HG03571 (cell line): ENCODE measurements at regions not wholly inside any gene's neighbourhood (a gene's known extent, or its start where the extent isn't known, plus 50 kb on each side); places are given as distances from the start of the nearest gene placed in this dataset.

Experiments
- ATAC-seq: cut with Tn5 transposase; IDR thresholded peaks from one replicate; pipeline ENCODE4 v1.9.1; 2021; ENCODE audit not compliant: unreplicated experiment

GRCh38 chr10:91694170-91694794 lies 61.4 kb upstream of the PPP1R3C start:
- no peak for ATAC-seq

- no peak for ATAC-seq
Observed at GRCh38 chr10:91691981-91692380, 59.1 kb upstream of the PPP1R3C start.

GRCh38 chr10:91690996-91691676 lies 58.3 kb upstream of the PPP1R3C start:
- no peak for ATAC-seq

- ATAC-seq: no peak
Observed at GRCh38 chr10:91690412-91690811, 57.5 kb upstream of the PPP1R3C start.

GRCh38 chr10:91689731-91690168 lies 56.9 kb upstream of the PPP1R3C start:
- no peak for ATAC-seq

- ATAC-seq: no peak
Observed at GRCh38 chr10:91684841-91685240, 52.0 kb upstream of the PPP1R3C start.

- no peak for ATAC-seq
Observed at GRCh38 chr10:91683975-91684374, 51.1 kb upstream of the PPP1R3C start.

GRCh38 chr10:91682912-91683311 lies 50.0 kb upstream of the PPP1R3C start:
- no peak for ATAC-seq
